ENCODE measurements at regions not wholly inside any gene's neighbourhood (a gene's known extent, or its start where the extent isn't known, plus 50 kb on each side); places are given as distances from the start of the nearest gene placed in this dataset.

DNA sequence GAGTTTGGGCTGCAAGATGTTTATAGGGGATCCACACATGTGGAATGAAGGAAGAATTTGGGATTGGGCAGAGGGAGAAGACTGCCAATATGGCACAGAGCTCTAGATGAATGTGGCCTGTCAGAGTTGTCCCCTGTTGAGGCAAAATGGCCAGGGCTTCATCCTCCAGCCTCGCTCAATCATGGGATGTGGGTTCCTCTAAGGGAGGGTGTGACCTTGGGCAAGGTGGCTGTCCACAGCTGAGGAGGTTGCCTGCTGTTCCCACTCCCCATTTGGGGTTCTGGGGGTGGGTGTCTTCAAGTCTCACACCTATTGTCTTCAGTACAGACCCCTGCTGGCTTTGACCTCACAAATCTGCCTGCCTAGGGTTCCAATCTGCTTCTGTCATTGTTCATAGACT lies 121.6 kb upstream of the FAM204A start:
- Histone ChIP-seq H3K9me3 (ENCODE audit: control insufficient read depth in 2 of 3, insufficient read depth in 1 of 3, low read length in 3 of 3) (no peaks in the 10 kb centered on the region), H3K27me3 (ENCODE audit: control insufficient read depth, insufficient read depth, low read length) (no peaks in the 10 kb centered on the region), H3K9ac (ENCODE audit: low read length in 3 of 3) (no peak overlapping the region), H3K27ac (ENCODE audit: low read depth in 2 of 2, low read length in 2 of 2) (no peak overlapping the region), H3K36me3 (ENCODE audit: control insufficient read depth in 2 of 3, insufficient read depth in 3 of 3, low read length in 3 of 3) (no peaks in the 10 kb centered on the region), H3K4me1 (ENCODE audit: control insufficient read depth in 2 of 3, insufficient read depth in 2 of 3, low read depth in 1 of 3, low read length in 3 of 3) (no peaks in the 10 kb centered on the region), H3K4me3 (ENCODE audit: low read length in 3 of 3) (no peak overlapping the region)
- FAIRE-seq (no peak), DNase-seq (no peak)
- intact Hi-C loops (cut with DNase I): no loop called here
- TF ChIP-seq, protein P1, sequence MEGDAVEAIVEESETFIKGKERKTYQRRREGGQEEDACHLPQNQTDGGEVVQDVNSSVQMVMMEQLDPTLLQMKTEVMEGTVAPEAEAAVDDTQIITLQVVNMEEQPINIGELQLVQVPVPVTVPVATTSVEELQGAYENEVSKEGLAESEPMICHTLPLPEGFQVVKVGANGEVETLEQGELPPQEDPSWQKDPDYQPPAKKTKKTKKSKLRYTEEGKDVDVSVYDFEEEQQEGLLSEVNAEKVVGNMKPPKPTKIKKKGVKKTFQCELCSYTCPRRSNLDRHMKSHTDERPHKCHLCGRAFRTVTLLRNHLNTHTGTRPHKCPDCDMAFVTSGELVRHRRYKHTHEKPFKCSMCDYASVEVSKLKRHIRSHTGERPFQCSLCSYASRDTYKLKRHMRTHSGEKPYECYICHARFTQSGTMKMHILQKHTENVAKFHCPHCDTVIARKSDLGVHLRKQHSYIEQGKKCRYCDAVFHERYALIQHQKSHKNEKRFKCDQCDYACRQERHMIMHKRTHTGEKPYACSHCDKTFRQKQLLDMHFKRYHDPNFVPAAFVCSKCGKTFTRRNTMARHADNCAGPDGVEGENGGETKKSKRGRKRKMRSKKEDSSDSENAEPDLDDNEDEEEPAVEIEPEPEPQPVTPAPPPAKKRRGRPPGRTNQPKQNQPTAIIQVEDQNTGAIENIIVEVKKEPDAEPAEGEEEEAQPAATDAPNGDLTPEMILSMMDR (IDR thresholded peaks at IDR 0.05; ENCODE audit: borderline replicate concordance, extremely low read depth, insufficient read depth): no peak

GRCh38 chr10:118462401-118462800 lies 120.3 kb upstream of the FAM204A start:
- Histone ChIP-seq H3K36me3 (ENCODE audit: control insufficient read depth in 2 of 3, insufficient read depth in 3 of 3, low read length in 3 of 3) (no peaks in the 10 kb centered on the region), H3K27ac (ENCODE audit: low read depth in 2 of 2, low read length in 2 of 2) (no peak overlapping the region), H3K4me1 (ENCODE audit: control insufficient read depth in 2 of 3, insufficient read depth in 2 of 3, low read depth in 1 of 3, low read length in 3 of 3) (no peaks in the 10 kb centered on the region), H3K4me3 (ENCODE audit: low read length in 3 of 3) (no peak overlapping the region), H3K9ac (ENCODE audit: low read length in 3 of 3) (no peak overlapping the region), H3K9me3 (ENCODE audit: control insufficient read depth in 2 of 3, insufficient read depth in 1 of 3, low read length in 3 of 3) (no peaks in the 10 kb centered on the region), H3K27me3 (ENCODE audit: control insufficient read depth, insufficient read depth, low read length) (no peaks in the 10 kb centered on the region)
- intact Hi-C loops (cut with DNase I): no loop called here
- TF ChIP-seq, protein P1 (IDR thresholded peaks at IDR 0.05; ENCODE audit: borderline replicate concordance, extremely low read depth, insufficient read depth): no peak
- DNase-seq: no peak
- no peak for FAIRE-seq

- TF ChIP-seq, protein P1 (IDR thresholded peaks at IDR 0.05; ENCODE audit: borderline replicate concordance, extremely low read depth, insufficient read depth): peak; percentile 61
- no peak overlapping the region for H3K27ac ChIP-seq (ENCODE audit: low read depth in 2 of 2, low read length in 2 of 2)
- H3K9ac ChIP-seq (ENCODE audit: low read length in 3 of 3): no peak overlapping the region
- H3K27me3 ChIP-seq (ENCODE audit: control insufficient read depth, insufficient read depth, low read length): no peaks in the 10 kb centered on the region
- peak in 4 of 5 donors; percentile 65 to 90 (median 80) for DNase-seq
- H3K4me1 ChIP-seq (ENCODE audit: control insufficient read depth in 2 of 3, insufficient read depth in 2 of 3, low read depth in 1 of 3, low read length in 3 of 3): no peaks in the 10 kb centered on the region
- peak; percentile 56 for FAIRE-seq
- intact Hi-C loops (cut with DNase I): no loop called here
- no peaks in the 10 kb centered on the region for H3K36me3 ChIP-seq (ENCODE audit: control insufficient read depth in 2 of 3, insufficient read depth in 3 of 3, low read length in 3 of 3)
- H3K9me3 ChIP-seq (ENCODE audit: control insufficient read depth in 2 of 3, insufficient read depth in 1 of 3, low read length in 3 of 3): no peaks in the 10 kb centered on the region
- no peak overlapping the region for H3K4me3 ChIP-seq (ENCODE audit: low read length in 3 of 3)
These were observed 117.6 kb upstream of the FAM204A start for GRCh38 chr10:118459642-118460193.
